Anterior cingulate cortex (tissue), 58 donors: ENCODE measurements at regions not wholly inside any gene's neighbourhood (a gene's known extent, or its start where the extent isn't known, plus 50 kb on each side); places are given as distances from the start of the nearest gene placed in this dataset.
A peak's percentile ranks its signal among the peaks of the same experiment; 100 is the strongest.

Experiments
- DNase-seq, 58 donors: peaks; one replicate each; lab custom pipeline; 2025; lab: John Stamatoyannopoulos, UW

DNA sequence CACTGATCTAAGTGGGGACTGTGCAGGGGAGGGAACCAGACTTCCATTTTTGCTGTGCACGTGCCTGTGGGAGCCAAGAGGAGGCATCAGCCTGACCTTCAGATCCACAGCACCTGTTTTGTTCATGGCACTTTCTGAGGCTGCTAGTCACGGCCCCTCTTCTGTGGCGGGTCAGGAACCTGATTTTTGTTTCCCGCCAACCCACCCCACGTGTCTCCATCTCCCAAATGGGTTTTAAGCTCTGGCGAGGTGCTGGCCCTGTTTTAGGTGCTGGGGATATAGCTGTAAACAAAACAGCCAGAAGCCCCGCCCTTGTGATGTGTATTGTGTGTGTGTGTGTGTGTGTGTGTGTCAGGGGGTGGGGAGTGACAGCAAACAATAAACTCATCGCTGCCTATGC is 60.4 kb upstream of the GRPEL1 start:
- DNase-seq = no peak

- no peak for DNase-seq
Observed at GRCh38 chr4:7127576-7127975, 59.7 kb upstream of the GRPEL1 start.

- DNase-seq = no peak
Observed at GRCh38 chr4:7126981-7127380, 59.1 kb upstream of the GRPEL1 start.

DNA sequence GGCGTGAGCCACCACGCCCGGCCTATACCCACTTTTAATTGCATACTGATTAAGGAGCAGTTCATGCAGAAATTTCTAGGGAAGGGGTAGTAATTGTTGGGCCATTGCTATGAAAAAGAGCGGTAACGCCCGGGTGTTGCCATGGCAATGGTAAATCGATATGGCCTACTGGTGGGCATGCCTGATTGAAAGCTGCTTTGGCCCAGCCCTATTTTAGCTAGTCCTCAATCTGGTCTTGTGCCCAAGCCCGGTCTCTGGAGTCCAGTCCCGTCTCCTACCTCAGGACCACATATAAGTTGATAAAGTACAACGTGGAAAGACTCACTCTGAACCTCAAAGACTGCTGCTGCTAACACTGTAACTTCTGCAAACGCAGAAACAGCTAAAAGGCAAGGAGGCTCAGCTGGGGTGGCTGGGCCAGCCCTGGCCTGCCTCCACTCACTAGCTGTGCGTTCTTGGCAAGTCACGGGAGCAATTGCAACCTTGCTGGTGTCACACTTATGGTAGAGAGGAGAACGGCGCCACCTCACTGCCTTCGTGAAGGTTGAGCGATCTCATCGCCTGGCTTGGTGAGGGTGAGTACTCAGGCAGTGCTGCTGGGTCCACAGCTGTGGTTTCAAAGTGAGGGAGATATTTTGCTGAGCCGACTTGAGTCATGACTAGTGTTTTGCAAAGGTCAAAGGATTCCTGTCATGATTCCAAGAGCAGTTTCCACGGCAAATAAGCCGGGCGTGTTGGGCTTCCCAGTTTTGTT is 57.0 kb upstream of the GRPEL1 start:
- DNase-seq = peak in 1 of 58 donors; percentile 6

DNA sequence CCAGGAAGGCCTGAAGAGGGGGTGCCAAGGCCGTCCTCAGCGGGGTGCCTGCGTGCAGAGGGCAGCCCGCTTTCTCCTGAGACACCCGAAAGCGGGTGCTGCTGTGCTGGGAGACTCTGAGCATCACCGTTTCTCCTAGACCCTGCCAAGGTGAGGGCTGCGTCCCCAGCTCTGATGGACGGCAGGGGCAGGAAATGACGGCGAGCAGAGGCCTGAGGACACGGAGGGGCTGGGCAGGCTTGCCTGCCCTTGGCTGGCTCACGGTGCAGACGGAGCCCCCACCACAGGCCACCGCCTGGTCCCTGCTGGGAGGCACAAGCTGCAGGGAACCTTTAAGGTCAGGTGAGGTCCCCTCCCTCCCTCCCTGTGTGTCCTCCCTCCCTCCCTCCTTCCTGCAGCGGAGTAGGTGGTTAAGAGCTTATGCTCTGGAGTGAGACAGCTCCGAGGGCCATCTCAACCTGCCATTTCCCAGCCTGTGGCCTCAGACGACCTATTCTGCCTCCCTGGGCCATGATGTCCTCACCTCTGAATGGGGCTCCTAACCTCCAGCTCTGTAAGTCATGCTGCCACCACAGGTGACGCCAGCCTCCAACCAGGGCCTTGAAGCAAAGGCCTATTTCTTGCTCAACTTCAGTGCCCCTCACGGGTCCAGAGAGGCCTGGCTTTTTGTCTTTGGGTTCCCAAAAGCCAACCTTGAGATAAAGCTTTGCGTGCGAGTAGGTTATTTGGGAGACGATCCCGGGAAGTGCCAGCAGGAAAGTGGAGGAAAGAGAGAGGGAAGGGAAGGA is 54.2 kb upstream of the GRPEL1 start:
- DNase-seq = no peak

DNA sequence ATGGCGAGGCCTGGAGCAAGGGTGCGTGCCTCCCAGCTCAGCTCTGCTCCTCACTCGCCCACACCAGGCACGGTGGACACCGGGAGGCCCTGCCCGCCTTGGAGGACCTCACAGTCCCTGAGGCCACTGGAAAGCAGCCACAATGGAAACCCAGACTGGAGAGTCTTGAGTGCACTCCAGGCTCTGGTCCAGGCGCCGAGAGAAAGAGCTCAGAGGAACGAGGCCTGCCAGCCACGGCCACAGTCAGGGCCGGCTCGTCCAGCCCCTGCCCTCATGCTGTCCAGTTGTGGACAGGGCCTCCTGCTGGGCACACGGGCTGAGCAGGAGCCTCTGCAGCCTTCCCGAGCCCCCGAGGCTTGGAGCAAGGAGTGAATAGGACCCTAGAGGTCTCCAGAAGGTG is 53.3 kb upstream of the GRPEL1 start:
- peak in 4 of 58 donors; percentile 15 to 31 (median 18) for DNase-seq

GRCh38 chr4:7120341-7120740 is 52.5 kb upstream of the GRPEL1 start:
- no peak for DNase-seq

DNA sequence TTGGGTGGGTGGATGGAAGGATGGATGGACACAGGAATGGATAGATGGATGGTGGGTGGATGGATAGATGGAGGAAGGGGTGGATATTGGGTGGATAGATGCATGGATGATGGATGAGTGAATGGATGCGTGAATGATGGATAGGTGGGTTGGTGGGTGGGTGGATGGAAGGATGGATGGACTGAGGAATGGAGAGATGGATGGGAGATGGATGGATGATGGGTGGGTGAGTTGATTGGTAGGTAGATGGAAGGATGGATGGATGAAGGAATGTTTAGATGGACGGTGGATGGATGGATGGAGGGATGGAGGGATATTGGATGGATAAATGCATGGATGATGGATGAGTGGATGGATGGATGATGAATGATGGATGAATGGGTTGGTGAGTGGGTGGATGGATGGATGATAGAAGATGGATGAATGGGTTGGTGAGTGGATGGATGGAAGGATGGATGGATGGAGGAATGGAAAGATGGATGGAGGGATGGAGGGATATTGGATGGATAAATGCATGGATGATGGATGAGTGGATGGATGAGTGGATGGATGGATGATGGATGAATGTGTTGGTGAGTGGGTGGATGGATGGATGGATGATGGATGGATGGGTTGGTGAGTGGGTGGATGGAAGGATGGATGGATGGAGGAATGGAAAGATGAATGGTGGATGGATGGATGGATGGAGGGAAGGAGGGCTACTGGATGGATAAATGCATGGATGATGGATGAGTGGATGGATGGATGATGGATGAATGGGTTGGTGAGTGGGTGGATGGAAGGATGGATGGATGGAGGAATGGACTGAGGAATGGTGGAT is 50.4 kb upstream of the GRPEL1 start:
- DNase-seq = no peak
